CD1c-positive myeloid dendritic cell (primary cell): ENCODE measurements at regions not wholly inside any gene's neighbourhood (a gene's known extent, or its start where the extent isn't known, plus 50 kb on each side); places are given as distances from the start of the nearest gene placed in this dataset.
A peak's percentile ranks its signal among the peaks of the same experiment; 100 is the strongest.

Experiments
- DNase-seq: peaks from one replicate; pipeline ENCODE4 v3.0.0-alpha.2; 2016; ENCODE audit errors: extremely low spot score

- no peak for DNase-seq
Measured at GRCh38 chr12:24473097-24473496, 475.8 kb downstream of the BCAT1 start.

- DNase-seq, result no peak
Measured at GRCh38 chr12:24470050-24470449, 478.9 kb downstream of the BCAT1 start.

GRCh38 chr12:24469089-24469488 is 479.8 kb downstream of the BCAT1 start:
- no peak for DNase-seq

GRCh38 chr12:24467226-24467625 is 481.7 kb downstream of the BCAT1 start:
- DNase-seq, result no peak

- no peak for DNase-seq
Measured at GRCh38 chr12:24463375-24463774, 485.5 kb downstream of the BCAT1 start.

- DNase-seq, result no peak
Measured at GRCh38 chr12:24462946-24463345, 486.0 kb downstream of the BCAT1 start.

- no peak for DNase-seq
Measured at GRCh38 chr12:24460506-24460905, 488.4 kb downstream of the BCAT1 start.

GRCh38 chr12:24460099-24460498 is 488.8 kb downstream of the BCAT1 start:
- no peak for DNase-seq

GRCh38 chr12:24455811-24456210 is 493.1 kb downstream of the BCAT1 start:
- no peak for DNase-seq

GRCh38 chr12:24447678-24448077 is 498.2 kb upstream of the SOX5 start:
- DNase-seq, result no peak

- no peak for DNase-seq
Measured at GRCh38 chr12:24446287-24446686, 496.8 kb upstream of the SOX5 start.

- no peak for DNase-seq
Measured at GRCh38 chr12:24444634-24445033, 495.2 kb upstream of the SOX5 start.

GRCh38 chr12:24441458-24441857 is 492.0 kb upstream of the SOX5 start:
- no peak for DNase-seq

- no peak for DNase-seq
Measured at GRCh38 chr12:24436667-24437066, 487.2 kb upstream of the SOX5 start.

- DNase-seq, result no peak
Measured at GRCh38 chr12:24431872-24432271, 482.4 kb upstream of the SOX5 start.

GRCh38 chr12:24427776-24428175 is 478.3 kb upstream of the SOX5 start:
- no peak for DNase-seq

GRCh38 chr12:24425601-24425970 is 476.1 kb upstream of the SOX5 start:
- DNase-seq, result no peak

- DNase-seq, result no peak
Measured at GRCh38 chr12:24424889-24425600, 475.6 kb upstream of the SOX5 start.

- DNase-seq, result no peak
Measured at GRCh38 chr12:24424376-24424775, 474.9 kb upstream of the SOX5 start.

GRCh38 chr12:24423611-24424010 is 474.1 kb upstream of the SOX5 start:
- DNase-seq, result no peak

GRCh38 chr12:24421759-24422158 is 472.3 kb upstream of the SOX5 start:
- DNase-seq, result no peak

- DNase-seq, result no peak
Measured at GRCh38 chr12:24418157-24418556, 468.7 kb upstream of the SOX5 start.

- DNase-seq, result peak; percentile 35
Measured at GRCh38 chr12:24416423-24417109, 467.1 kb upstream of the SOX5 start.

GRCh38 chr12:24415934-24416333 is 466.5 kb upstream of the SOX5 start:
- DNase-seq, result no peak
